KBM-7 (cell line): ENCODE measurements at regions not wholly inside any gene's neighbourhood (a gene's known extent, or its start where the extent isn't known, plus 50 kb on each side); places are given as distances from the start of the nearest gene placed in this dataset.

ENCODE experiments used
- DNase-seq: peaks from one replicate; pipeline ENCODE4 v3.0.0-alpha.2; 2015
- in situ Hi-C: fragments of 300-500 bp; cut with MboI; formaldehyde crosslinking; loops from 2 replicates; pipeline ENCODE4 v1.14.3; 2020; ENCODE audit warnings: low sequenced_read_pairs, low pct_unique_long_range_greater_than_20kb, mixed read lengths

DNA sequence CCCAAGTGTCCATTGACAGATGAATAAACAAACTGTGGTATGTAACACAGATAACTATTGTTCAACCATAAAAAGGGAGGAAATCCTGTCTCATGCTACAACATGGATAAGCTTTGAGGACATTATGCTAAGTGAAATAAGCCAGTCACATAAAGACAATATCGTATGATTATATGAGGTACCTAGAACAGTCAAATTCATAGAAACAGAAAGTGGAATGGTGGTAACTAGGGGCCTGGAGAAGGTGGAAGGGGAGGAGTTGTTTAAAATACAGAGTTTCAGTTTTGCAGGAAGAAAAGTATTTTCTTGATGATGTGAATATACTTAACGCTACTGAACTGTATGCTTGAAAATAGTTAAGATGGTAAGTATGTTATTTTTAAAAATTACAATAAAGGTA, 304.6 kb upstream of the CXCR4 start:
- in situ Hi-C loops, result no loop called here
- DNase-seq, result no peak

- no peak for DNase-seq
- in situ Hi-C loops, result no loop called here
These were observed 302.4 kb upstream of the CXCR4 start for GRCh38 chr2:136420346-136420745.

DNA sequence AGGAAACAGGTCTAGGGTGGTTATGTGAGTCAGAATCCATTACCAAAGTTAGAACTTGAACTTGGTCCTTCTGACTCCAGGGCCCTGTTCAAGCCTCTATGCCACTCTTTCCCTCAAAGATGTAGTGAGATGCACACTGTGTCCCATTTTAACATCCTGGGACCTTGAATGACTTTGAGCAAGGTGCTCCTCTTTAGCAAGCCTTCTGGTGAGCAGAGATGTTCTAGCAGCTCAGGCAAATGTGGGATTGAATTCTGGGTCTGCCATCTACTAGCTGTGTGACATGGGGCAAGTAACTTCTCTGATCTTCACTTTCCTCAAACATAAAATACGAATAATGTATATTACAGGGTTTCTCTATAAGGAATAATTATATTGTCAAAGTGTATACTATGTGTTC, 294.0 kb upstream of the CXCR4 start:
- in situ Hi-C loops, result no loop called here
- no peak for DNase-seq

DNA sequence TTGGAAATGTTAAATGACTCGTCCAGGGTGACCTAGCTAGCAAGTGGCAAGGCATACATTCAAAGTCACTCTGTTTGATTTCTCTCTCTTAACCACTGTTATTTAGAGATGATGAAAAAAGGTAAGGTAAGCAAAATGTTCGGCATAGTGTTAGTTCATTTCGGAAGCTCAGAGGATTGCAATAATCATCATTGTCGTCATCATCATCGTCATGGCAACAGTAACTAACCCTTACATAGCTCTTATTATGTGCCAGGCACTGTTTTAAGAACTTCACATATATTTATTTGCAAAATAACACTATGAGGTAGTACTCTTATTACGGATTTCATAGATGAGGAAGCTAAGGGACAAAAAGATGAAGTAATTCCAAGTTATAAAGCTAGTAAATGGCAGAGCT, 292.7 kb upstream of the CXCR4 start:
- in situ Hi-C loops, result no loop called here

DNA sequence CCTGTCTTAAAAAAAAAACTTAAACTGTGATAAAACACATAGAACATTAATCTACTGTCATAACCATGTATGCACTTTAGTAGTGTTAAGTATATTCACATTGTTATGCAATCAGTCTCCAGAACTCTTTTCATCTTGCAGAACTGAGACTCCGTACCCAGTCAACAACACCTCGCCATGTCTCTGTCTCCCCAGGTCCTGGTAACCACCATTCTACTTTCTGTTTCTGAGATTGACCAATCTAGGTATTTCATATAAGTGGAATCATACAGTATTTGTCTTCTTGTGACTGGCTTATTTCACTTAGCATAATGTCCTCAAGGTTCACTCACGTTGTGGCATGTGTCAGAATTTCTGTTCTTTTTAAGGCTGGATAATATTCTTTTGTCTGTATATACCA, 290.8 kb upstream of the CXCR4 start:
- in situ Hi-C loops, result no loop called here
- no peak for DNase-seq

More for the DNA sequence above, 292.7 kb upstream of the CXCR4 start:
- DNase-seq, result no peak

- in situ Hi-C loops, result no loop called here
These were observed 290.0 kb upstream of the CXCR4 start for GRCh38 chr2:136407952-136408318.

DNA sequence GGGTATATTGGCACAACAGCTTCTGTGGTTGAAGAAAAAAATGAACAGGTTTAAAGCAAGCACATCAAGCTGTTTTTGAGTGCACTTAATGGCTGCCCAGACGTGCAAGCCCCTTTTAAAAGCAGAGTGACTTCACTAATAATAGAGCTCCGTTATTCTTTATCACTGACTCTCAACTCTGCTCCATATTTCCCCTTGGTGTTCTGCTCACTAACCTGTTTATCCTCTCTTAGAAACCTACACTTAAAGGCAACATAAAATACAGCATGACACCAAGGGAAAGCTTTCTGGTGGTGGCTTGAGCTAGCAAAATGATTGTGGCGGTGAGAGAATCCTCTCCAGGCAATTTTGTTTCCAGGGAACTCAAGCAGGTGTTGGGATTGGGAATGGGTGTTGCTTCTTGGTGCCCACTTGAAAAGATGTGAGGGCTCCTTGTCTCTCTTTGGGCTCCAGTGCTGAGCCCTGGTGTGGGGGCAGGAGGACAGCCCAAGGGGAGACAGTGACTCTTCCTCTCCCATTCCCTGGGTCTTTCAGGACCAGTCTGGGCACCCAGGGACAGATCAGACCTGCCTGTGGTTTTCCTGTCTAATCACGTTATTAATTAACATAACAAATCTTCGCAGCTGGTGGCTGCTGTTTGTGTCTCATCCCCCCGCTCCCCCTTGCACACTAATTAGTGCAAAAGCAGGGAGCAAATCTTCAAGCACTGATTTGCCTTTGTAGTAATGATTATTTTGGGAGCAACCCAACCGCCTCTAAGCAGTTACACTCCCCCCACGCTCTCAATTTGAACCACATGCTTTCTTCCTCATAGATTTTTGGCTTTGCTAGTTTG, 289.4 kb upstream of the CXCR4 start:
- DNase-seq, result no peak
- in situ Hi-C loops, result no loop called here

More at GRCh38 chr2:136407952-136408318, 290.0 kb upstream of the CXCR4 start:
- no peak for DNase-seq

GRCh38 chr2:136404925-136405324, 287.0 kb upstream of the CXCR4 start:
- no peak for DNase-seq
- in situ Hi-C loops, result no loop called here

GRCh38 chr2:136404176-136404575, 286.2 kb upstream of the CXCR4 start:
- DNase-seq, result no peak
- in situ Hi-C loops, result no loop called here

DNA sequence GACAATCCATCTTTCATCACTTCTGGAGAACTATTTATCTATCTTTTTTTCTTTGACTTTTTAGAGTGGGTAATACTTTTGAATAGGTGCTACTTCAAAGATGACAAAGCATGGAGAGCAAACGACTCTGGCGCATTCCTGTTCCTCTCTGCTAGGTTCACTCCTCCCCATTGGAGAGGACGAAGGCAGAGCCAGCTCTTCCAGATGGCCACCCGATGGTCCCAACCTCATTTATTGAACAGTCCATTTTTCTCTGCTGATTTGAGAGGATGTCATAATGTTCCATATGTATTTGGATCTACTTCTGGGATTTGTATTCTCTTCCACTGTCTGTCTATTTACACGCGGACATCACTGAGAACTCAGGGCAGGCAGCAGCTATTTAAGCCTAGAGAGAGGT, 284.3 kb upstream of the CXCR4 start:
- in situ Hi-C loops, result no loop called here

DNA sequence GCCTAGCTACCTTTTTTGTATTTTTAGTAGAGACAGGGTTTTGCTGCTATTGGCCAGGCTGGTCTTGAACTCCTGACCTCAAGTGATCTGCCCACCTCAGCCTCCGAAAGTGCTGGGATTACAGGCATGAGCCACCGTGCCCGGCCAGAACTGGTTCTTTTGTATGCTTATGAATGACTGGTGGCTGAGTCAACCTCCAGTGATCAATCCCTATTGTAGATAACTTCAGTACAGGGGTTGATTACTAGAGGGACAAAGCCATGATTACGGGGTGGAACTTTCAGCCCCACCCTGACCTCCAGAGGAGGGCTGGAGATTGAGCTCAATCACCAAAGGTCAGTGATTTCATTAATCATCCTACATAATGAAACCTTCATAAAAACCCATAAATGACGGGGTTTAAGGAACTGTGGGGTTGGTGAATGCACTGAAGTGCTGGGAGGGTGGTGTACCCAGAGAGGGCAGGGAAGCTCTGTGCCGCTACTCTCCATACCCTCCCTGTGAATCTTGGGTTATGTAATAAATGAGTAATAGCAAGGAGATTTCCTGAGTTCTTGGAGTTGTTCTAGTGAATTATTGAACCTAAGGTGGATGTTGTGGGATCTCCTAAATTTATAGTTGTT, 281.8 kb upstream of the CXCR4 start:
- in situ Hi-C loops, result no loop called here
- no peak for DNase-seq

More for the DNA sequence above, 284.3 kb upstream of the CXCR4 start:
- no peak for DNase-seq

DNA sequence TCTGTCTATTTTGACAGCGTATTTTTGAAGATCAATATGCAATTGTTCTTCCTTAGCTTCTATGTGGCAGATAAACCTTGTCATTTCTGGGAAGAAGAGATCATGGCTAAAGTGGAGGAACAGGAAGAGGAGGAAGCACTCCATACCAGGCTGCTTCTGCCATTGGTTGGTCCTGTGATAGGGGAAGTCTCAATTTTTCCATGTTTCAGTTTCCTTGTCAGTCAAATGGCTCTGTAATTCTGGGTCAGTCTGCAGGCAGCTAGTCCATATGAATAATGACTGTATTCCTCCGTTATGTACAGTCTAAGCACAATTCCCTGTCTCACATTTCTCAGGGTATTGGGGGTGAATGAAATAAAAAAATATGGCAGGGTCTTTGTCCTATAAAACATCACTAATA, 277.6 kb upstream of the CXCR4 start:
- in situ Hi-C loops, result no loop called here
- DNase-seq, result no peak

DNA sequence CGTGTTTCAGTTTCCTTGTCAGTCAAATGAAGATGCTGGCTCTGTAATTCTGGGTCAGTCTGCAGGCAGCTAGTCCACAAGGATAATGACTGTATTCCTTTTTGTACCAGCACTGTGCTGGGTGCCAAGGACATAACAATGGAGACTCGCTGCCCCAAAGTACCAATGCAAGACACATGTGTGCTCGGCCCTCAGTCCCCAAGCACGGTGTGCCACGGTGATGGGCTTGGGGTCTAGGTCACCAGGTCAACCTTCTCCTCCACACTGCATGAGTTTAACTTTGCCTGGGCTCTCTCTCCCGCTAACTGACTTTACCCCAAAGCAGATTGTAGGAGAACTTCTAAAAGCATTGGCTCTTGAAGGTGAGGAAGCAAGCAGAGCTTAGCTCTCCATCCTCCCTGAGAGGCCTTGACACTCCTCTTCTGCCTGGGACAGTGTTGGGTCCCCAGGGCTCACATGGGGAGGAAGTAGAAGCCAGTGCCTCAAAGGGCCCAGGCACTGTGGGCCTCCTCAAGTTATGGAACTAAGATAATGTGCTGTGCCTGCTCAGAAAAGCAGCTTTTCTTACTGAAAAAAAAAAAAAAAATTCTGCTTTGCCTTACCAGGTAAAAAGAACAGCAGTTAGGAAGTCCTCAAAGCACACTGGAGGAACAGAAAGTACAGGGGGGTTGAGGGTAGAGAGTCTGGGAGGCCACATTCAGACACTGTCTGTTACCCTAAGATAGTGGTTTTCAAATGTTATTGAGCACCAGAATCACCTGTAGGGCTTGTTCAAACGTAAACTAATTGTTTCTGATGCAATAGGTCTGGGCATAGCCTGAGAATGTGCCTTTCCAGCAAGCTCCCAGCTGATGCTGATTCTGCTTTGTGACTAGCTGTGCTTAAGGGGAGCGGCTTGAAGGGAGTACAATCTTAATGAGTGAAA, 276.4 kb upstream of the CXCR4 start:
- in situ Hi-C loops, result no loop called here
- DNase-seq, result no peak

- no peak for DNase-seq
- in situ Hi-C loops, result no loop called here
These were observed 275.6 kb upstream of the CXCR4 start for GRCh38 chr2:136393514-136393913.

DNA sequence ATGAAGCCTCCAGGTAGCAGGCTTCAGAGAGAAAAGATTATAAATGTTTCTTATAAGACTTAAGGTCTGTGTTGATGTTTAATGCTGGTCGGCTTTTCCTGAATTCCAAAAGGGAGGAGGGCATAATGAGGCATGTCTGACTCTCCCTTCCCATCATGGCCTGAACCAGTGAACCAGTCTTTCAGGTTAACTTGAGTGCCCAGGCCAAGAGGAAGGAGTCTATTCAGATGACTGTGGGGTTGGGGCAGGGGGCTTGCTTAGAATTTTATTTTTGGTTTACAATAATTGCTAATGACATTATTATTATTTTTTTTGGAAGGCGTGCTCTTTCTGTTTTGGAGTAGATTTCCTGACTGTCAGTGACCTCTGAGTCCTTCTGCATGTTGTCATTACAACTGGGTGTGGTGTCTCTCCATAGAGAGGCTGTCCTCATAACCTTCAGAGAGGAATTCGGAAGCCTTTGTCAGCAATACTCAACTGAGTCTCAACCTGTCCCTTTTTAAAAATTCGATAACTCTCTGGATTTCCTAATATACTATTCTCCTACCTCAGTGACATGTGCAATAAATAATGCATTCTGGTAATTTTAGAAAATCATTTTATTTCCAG, 275.1 kb upstream of the CXCR4 start:
- no peak for DNase-seq
- in situ Hi-C loops, result no loop called here

DNA sequence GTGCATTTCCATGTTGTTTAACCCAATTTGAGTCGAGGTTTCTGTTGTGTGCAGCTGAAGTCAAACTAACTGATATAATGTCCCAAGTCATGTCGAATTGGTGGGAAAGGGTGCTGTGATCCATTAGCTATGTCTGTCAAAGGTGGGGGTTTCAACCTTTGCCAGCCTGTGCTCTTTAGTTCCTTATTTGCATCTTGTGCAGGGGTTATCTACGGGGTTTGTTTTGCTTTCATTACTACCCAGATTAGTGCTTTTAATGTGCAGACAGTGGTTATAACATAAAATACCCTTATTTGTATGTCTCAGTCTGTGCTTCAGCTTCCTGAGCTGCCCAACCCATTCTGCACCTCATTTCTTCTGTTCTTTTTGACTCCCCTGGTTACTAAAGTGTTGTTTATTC, 271.9 kb upstream of the CXCR4 start:
- DNase-seq, result no peak
- in situ Hi-C loops, result loop anchor here (10.0 kb wide), 1 partner anchor 475 kb away; no protein-coding TSS in a partner anchor

DNA sequence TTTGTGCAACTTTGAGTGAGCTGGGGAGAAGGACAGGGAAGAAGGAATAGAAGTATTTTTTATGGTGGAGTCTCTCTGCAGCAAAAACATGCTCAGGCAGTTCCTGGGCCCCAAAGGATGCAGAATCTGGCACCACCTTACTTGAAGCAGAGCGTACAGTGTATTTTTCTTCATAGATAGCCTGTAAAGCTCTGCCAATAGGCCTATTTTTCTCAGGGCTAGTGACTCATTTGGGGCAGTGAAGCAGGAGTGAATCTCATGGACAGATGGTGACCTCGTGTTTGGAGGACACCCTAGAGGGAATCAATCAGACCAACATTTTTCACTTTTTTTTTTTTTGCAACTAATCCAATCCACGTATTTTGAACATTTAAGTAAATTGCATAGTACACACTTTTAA, 268.1 kb upstream of the CXCR4 start:
- in situ Hi-C loops, result loop anchor here (10.0 kb wide), 1 partner anchor 471 kb away; no protein-coding TSS in a partner anchor

DNA sequence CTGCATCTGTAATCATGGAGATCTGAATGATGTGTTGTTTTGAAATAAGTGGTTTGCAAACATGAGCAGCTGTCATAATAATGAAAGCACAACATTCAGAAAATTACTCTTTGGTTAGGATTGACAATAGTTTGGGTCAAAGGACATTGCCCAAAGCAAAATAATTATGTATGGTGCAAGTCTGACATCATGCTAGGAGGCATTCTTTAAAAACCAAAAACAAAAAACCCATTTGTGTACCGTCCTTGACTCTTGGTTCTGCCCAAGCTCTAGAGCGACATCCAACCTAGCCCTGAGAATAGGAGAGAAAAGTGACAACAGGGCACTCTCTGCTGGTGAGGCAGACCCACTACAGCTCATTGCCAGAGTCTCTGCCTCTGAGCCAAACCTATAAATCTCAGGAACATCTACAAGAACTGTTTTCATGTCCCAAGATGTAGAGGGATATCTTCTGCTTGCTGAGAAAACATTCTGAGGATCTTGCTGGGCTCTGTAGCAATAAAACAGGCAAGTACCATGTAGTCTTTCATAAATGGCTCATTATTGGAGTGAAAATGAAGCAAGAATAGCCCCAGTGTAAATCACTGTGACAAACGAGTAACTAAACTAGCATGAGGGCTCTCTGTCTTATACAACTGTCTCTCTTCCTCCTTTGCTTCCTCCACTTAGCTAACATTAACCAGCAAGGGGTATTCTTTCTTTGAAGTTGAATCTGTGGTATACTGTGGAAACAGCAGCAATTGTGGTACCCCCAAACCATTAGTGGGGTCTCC, 266.8 kb upstream of the CXCR4 start:
- in situ Hi-C loops, result loop anchor here (10.0 kb wide), 1 partner anchor 470 kb away; no protein-coding TSS in a partner anchor
- DNase-seq, result peak; percentile 57

More for the DNA sequence above, 268.1 kb upstream of the CXCR4 start:
- no peak for DNase-seq
